ENCODE measurements at regions not wholly inside any gene's neighbourhood (a gene's known extent, or its start where the extent isn't known, plus 50 kb on each side); places are given as distances from the start of the nearest gene placed in this dataset.

DNA sequence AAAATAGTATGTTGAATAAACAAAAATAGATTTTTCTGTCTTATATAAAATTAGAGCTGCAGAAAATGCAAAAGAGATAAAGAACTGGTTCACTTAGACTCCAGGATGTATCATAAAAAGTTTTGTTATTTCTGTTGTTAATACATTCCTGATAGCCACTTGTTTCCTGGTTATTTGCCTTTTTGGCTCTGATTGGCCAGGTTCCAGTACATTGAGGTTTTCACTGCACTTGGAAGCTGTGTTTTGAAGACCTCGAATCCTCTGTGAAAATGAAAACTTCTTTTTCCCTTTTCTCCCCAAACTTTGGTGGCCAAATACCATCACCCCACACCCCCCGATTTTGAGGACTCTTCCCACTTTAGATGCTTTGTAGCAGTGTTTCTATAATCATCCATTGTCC, 525.3 kb downstream of the MED13L start:
- TF ChIP-seq POLR2A (IDR thresholded peaks at IDR 0.05; ENCODE audit: low read length) = no peak
- no peak for TF ChIP-seq GATA1 (IDR thresholded peaks at IDR 0.05; ENCODE audit: low read depth, low read length)

Measured in erythroblast (primary cell).